A673 (cell line): ENCODE measurements at regions not wholly inside any gene's neighbourhood (a gene's known extent, or its start where the extent isn't known, plus 50 kb on each side); places are given as distances from the start of the nearest gene placed in this dataset.

ENCODE experiments used
- BruUV-seq: library from RNA; stranded (reverse); fragments of 400-500 nt; replicated peaks from 2 replicates; lab custom pipeline; 2021; lab: Mats Ljungman, UMichigan
- CTCF ChIA-PET: fragments of 300-600 bp; sonication (Branson Sonifier 250); formaldehyde crosslinking; loops from one replicate; lab custom pipeline; 2022; ENCODE audit warnings: antibody characterized with exemption; lab: Charles Lee
- POLR2A ChIA-PET: fragments of 300-600 bp; sonication (Branson Sonifier 250); formaldehyde crosslinking; loops from one replicate; lab custom pipeline; 2022; ENCODE audit warnings: antibody characterized with exemption; ENCODE audit not compliant: low non-redundant PET; lab: Charles Lee
- DNase-seq: peaks from one replicate; pipeline ENCODE4 v3.0.0-alpha.2; 2015; ENCODE audit warnings: low spot score
- H3K27ac ChIP-seq: fragments of 200-600 bp; sonication (generic); 2 replicates; pipeline ENCODE4 v1.5.1; 2016; ENCODE audit warnings: mixed run types, low read depth, mild to moderate bottlenecking, mixed read lengths, antibody characterized with exemption, low read length; ENCODE audit not compliant: poor library complexity, severe bottlenecking
- H3K27me3 ChIP-seq: fragments of 200-600 bp; sonication (generic); replicated peaks from 2 replicates; pipeline ENCODE4 v1.6.1; 2017; ENCODE audit warnings: mixed run types, low read depth, mild to moderate bottlenecking, mixed read lengths, antibody characterized with exemption, low read length; ENCODE audit not compliant: insufficient read depth, poor library complexity
- H3K36me3 ChIP-seq: fragments of 200-600 bp; sonication (generic); 2 replicates; pipeline ENCODE4 v1.6.1; 2016; ENCODE audit warnings: mixed run types, mild to moderate bottlenecking, mixed read lengths, antibody characterized with exemption, low read length; ENCODE audit not compliant: insufficient read depth, poor library complexity, severe bottlenecking
- H3K4me1 ChIP-seq: fragments of 200-600 bp; sonication (generic); 2 replicates; pipeline ENCODE4 v1.6.1; 2017; ENCODE audit warnings: mixed run types, mild to moderate bottlenecking, mixed read lengths, antibody characterized with exemption, low read length; ENCODE audit not compliant: insufficient read depth, poor library complexity, severe bottlenecking
- H3K4me3 ChIP-seq: fragments of 200-600 bp; sonication (generic); 2 replicates; pipeline ENCODE4 v1.5.1; 2016; ENCODE audit warnings: low read depth, mixed run types, mild to moderate bottlenecking, mixed read lengths, low read length; ENCODE audit not compliant: poor library complexity, severe bottlenecking
- H3K9me3 ChIP-seq: fragments of 200-600 bp; sonication (generic); 2 replicates; pipeline ENCODE4 v1.6.1; 2016; ENCODE audit warnings: mixed run types, low read depth, mild to moderate bottlenecking, mixed read lengths, antibody characterized with exemption, low read length; ENCODE audit not compliant: poor library complexity, severe bottlenecking
- CTCF ChIP-seq: fragments of 300-800, 200-600 bp; sonication (generic); conservative IDR thresholded peaks from 2 replicates; pipeline ENCODE4 v1.5.1; 2017; ENCODE audit warnings: low read depth, mild to moderate bottlenecking, antibody characterized with exemption, low read length, moderate library complexity, mixed read lengths
- EZH2 ChIP-seq: fragments of 200-600 bp; sonication (generic); IDR thresholded peaks from 2 replicates; pipeline ENCODE4 v1.6.1; 2017; ENCODE audit warnings: borderline replicate concordance, low read depth, mild to moderate bottlenecking, mixed read lengths, antibody characterized with exemption, low read length; ENCODE audit not compliant: poor library complexity, severe bottlenecking
- intact Hi-C: fragments of 100-400 bp; cut with micrococcal nuclease; formaldehyde crosslinking; loops from one replicate; pipeline ENCODE4 v1.10.0; 2022; ENCODE audit not compliant: unreplicated experiment

- no TSS peak for BruUV-seq
- no peak overlapping the region for H3K27ac ChIP-seq
- intact Hi-C loops: loop anchor here (10.0 kb wide), 1 partner anchor 92 kb away; no protein-coding TSS in a partner anchor
- no peak for DNase-seq
- no peaks in the 10 kb centered on the region for H3K36me3 ChIP-seq
- no peak for TF ChIP-seq EZH2
- TF ChIP-seq CTCF: no peak
- no peak overlapping the region for H3K4me3 ChIP-seq
- no peaks in the 10 kb centered on the region for H3K9me3 ChIP-seq
- ChIA-PET POLR2A (no interaction called here), CTCF (no interaction called here)
- no peaks in the 10 kb centered on the region for H3K27me3 ChIP-seq
- no peaks in the 10 kb centered on the region for H3K4me1 ChIP-seq
Observed at GRCh38 chr12:42686514-42687172, 97.1 kb upstream of the PRICKLE1 start.

- ChIA-PET CTCF (no interaction called here), POLR2A (no interaction called here)
- H3K36me3 ChIP-seq: no peaks in the 10 kb centered on the region
- H3K9me3 ChIP-seq: no peaks in the 10 kb centered on the region
- H3K4me1 ChIP-seq: no peaks in the 10 kb centered on the region
- no TSS peak for BruUV-seq
- intact Hi-C loops: loop anchor here (10.0 kb wide), 1 partner anchor 90 kb away; no protein-coding TSS in a partner anchor
- TF ChIP-seq CTCF (no peak), EZH2 (no peak)
- H3K4me3 ChIP-seq: no peak overlapping the region
- H3K27me3 ChIP-seq: no peaks in the 10 kb centered on the region
- no peak for DNase-seq
- H3K27ac ChIP-seq: no peak overlapping the region
Observed at GRCh38 chr12:42684802-42685071, 95.2 kb upstream of the PRICKLE1 start.

GRCh38 chr12:42683933-42684801 is 94.6 kb upstream of the PRICKLE1 start:
- DNase-seq: peak; percentile 34
- BruUV-seq: no TSS peak
- H3K9me3 ChIP-seq: no peaks in the 10 kb centered on the region
- no peaks in the 10 kb centered on the region for H3K4me1 ChIP-seq
- intact Hi-C loops: loop anchor here (10.0 kb wide), 1 partner anchor 89 kb away; no protein-coding TSS in a partner anchor
- no peak overlapping the region for H3K4me3 ChIP-seq
- H3K27me3 ChIP-seq: no peaks in the 10 kb centered on the region
- no peak overlapping the region for H3K27ac ChIP-seq
- ChIA-PET POLR2A (no interaction called here), CTCF (no interaction called here)
- no peaks in the 10 kb centered on the region for H3K36me3 ChIP-seq
- TF ChIP-seq CTCF: no peak
- no peak for TF ChIP-seq EZH2
